NCI-H446 treated with DMSO at 0.1 percent for 48 hours (cell line): ENCODE measurements at regions not wholly inside any gene's neighbourhood (a gene's known extent, or its start where the extent isn't known, plus 50 kb on each side); places are given as distances from the start of the nearest gene placed in this dataset.

Experiments used
- DNase-seq: peaks from one replicate; lab custom pipeline; 2025; lab: John Stamatoyannopoulos, UW

GRCh38 chr15:72965671-72966070 lies 86.6 kb upstream of the NEO1 start:
- no peak for DNase-seq

- no peak for DNase-seq
Measured at GRCh38 chr15:72964542-72964941, 87.7 kb upstream of the NEO1 start.

- DNase-seq: no peak
Measured at GRCh38 chr15:72964135-72964534, 88.1 kb upstream of the NEO1 start.

GRCh38 chr15:72962054-72962702 lies 90.1 kb upstream of the NEO1 start:
- DNase-seq: no peak

GRCh38 chr15:72961346-72961745 lies 90.9 kb upstream of the NEO1 start:
- peak; percentile 96 for DNase-seq

- DNase-seq: no peak
Measured at GRCh38 chr15:72958634-72959033, 93.6 kb upstream of the NEO1 start.

GRCh38 chr15:72953306-72953705 lies 99.0 kb upstream of the NEO1 start:
- no peak for DNase-seq

- no peak for DNase-seq
Measured at GRCh38 chr15:72952151-72952550, 100.1 kb upstream of the NEO1 start.

- no peak for DNase-seq
Measured at GRCh38 chr15:72948662-72949061, 103.6 kb upstream of the NEO1 start.

GRCh38 chr15:72947709-72948108 lies 104.6 kb upstream of the NEO1 start:
- DNase-seq: no peak

GRCh38 chr15:72944565-72944964 lies 107.7 kb upstream of the NEO1 start:
- no peak for DNase-seq

GRCh38 chr15:72940229-72940622 lies 112.0 kb upstream of the NEO1 start:
- no peak for DNase-seq

- no peak for DNase-seq
Measured at GRCh38 chr15:72939514-72940228, 112.6 kb upstream of the NEO1 start.

GRCh38 chr15:72936691-72937679 lies 115.3 kb upstream of the NEO1 start:
- DNase-seq: no peak

- no peak for DNase-seq
Measured at GRCh38 chr15:72936237-72936636, 116.0 kb upstream of the NEO1 start.

- no peak for DNase-seq
Measured at GRCh38 chr15:72935521-72935920, 116.7 kb upstream of the NEO1 start.

GRCh38 chr15:72934921-72935320 lies 117.3 kb upstream of the NEO1 start:
- no peak for DNase-seq

GRCh38 chr15:72933976-72934375 lies 118.3 kb upstream of the NEO1 start:
- DNase-seq: no peak

GRCh38 chr15:72932472-72932871 lies 119.8 kb upstream of the NEO1 start:
- DNase-seq: no peak

- no peak for DNase-seq
Measured at GRCh38 chr15:72927451-72927850, 124.8 kb upstream of the NEO1 start.

- no peak for DNase-seq
Measured at GRCh38 chr15:72925661-72926060, 126.6 kb upstream of the NEO1 start.

- no peak for DNase-seq
Measured at GRCh38 chr15:72923289-72923688, 129.0 kb upstream of the NEO1 start.

- DNase-seq: no peak
Measured at GRCh38 chr15:72920551-72920950, 131.7 kb upstream of the NEO1 start.
